ENCODE measurements at regions not wholly inside any gene's neighbourhood (a gene's known extent, or its start where the extent isn't known, plus 50 kb on each side); places are given as distances from the start of the nearest gene placed in this dataset.
"Not testable (repeated sequence)": the region's sequence is repeated elsewhere in the genome, so short reads cannot be mapped to it uniquely, and the experiment has no call there.

- DNase-seq = no peak
Measured at GRCh38 chr10:3570131-3570729, 214.8 kb downstream of the KLF6 start.

GRCh38 chr10:3568983-3569382, 216.0 kb downstream of the KLF6 start:
- no peak for DNase-seq

GRCh38 chr10:3568392-3568791, 216.6 kb downstream of the KLF6 start:
- no peak for DNase-seq

DNA sequence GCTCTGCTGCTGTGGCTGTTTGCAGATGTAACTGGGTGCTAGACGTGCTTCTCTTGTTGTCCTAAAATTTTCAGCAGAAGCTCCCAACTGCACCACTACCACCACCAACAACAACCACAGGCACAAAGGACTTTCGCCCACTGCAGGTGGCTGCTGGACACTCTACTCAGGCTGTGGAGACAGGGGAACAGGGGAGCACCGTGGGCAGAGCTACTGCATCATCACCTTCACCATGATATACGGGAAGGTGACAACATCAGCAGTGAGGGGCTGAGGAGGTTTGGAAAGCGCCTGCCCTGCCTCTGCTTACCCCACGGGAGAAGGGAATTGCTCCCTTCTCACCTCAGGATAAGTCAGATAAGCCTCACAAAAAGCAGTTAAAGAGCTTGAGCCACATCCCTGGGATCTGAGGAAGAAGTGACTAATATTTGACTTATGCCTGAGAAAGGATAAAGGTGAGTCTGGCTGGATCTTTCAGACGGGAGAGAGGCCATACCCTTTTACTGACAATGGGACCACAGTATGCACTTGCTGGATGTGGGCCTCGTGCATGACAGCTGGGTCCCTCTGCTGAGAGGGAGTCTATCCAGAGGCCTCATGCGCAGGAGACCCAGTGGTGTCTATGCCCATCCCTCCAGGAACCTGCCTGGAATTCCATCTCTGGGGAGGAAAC, 217.6 kb downstream of the KLF6 start:
- DNase-seq = no peak

DNA sequence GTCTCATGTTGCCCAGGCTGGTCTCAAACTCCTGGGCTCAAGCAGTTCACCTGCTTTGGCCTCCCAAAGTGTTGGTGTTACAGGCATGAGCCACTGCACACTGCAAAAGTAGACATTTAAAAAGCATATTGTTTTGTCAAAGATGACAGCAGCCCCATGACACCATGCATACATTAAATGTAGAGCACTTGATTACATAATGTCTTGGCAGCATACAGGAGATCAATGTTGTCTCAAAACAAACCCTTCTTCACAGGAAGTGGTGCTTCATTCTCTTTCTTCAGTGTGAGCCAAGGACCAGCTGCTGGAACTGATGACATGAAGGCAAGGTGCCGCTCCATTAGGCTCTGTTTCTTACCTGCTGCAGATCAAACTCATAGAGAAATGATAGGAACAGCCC, 218.4 kb downstream of the KLF6 start:
- no peak for DNase-seq

GRCh38 chr10:3564346-3565002, 220.5 kb downstream of the KLF6 start:
- no peak for DNase-seq

- no peak for DNase-seq
Measured at GRCh38 chr10:3563298-3563697, 221.7 kb downstream of the KLF6 start.

DNA sequence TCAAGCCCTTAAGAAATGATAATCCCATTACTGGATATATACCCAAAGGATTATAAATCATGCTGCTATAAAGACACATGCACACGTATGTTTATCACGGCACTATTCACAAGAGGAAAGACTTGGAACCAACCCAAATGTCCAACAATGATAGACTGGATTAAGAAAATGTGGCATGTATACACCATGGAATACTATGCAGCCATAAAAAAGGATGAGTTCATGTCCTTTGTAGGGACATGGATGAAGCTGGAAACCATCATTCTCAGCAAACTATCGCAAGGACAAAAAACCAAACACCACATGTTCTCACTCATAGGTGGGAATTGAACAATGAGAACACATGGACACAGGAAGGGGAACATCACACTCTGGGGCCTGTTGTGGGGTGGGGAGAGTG, 224.4 kb downstream of the KLF6 start:
- not testable (repeated sequence) for DNase-seq

DNA sequence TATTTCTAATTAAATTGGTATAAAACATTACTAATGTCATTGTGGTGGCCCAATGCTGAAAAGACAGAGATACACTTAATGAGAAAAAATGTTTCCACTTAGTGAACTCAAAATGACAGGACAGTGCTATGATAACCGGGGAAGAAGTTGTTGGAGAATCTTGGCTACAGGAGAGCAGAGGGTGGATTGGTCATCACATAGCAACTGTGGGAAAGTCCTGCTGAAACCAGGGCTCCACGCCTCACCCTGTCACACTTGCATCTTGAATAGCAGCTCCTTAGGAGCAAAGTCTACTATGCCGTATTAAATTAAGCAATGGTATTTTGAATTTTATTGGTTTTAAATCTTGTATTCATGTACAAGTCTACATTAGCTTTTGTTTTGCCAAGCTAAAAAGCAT, 225.5 kb downstream of the KLF6 start:
- no peak for DNase-seq

GRCh38 chr10:3559011-3559410, 226.0 kb downstream of the KLF6 start:
- no peak for DNase-seq

GRCh38 chr10:3556191-3557017, 228.6 kb downstream of the KLF6 start:
- not testable (repeated sequence) for DNase-seq

DNA sequence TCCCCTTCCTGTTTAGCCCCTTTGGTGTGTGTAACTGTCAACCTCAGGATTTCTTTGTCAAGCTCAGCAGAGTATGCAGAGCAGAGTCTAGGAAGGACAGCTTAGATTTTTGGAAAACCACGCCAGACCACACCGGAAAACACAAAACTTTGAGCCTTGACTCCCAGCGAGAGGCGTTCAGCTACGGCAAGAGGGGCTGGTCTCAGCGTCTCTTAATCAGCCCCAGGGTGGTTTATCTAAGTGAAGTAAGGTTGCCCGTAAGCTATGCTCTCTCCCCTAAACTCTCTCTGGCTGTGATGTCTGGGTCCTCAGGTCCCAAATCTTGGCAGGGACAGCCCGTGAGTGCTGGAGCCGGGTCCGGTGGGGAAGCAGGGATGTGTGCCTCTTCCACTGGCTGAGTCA, 230.9 kb downstream of the KLF6 start:
- no peak for DNase-seq

DNA sequence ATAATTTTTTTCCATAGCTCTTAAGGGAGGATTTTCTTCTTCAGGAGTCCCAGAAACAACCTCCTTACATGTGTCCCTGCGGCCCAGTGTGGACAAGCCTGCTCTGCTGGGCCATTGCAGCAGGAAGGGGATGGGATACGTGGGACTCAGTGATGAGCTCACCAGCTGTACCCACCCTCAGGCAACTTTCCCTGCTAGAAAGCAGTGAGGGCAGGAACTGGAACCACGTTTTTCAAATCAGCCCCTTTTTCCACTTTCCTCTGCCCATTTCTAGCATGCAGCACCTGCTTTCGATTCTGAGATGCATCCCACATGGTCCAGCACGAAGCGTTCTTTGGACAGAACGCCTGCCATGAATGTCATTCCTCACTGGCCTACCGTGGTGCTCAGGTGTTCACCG, 232.7 kb downstream of the KLF6 start:
- no peak for DNase-seq

DNA sequence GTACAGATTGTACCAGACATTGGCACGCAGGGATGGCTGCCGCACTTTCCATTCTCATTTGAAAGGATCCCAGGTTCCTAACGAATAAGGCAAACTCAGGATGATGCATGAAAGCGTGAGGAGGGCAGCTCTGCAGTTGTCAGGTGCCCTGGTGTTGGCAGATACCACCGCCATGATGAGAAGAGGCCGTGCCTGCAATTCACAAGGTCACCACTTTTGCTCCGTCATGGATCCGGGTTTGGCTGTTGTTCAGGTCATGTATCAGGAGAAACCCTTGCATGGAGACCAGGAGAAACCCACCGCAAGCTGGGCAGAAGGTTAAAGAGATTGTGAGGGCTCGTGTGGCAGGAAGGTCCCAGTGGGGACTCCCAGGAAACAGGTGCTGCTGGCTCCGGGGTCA, 233.2 kb downstream of the KLF6 start:
- no peak for DNase-seq

- no peak for DNase-seq
Measured at GRCh38 chr10:3549118-3549517, 235.9 kb downstream of the KLF6 start.

GRCh38 chr10:3548702-3549101, 236.3 kb downstream of the KLF6 start:
- no peak for DNase-seq

DNA sequence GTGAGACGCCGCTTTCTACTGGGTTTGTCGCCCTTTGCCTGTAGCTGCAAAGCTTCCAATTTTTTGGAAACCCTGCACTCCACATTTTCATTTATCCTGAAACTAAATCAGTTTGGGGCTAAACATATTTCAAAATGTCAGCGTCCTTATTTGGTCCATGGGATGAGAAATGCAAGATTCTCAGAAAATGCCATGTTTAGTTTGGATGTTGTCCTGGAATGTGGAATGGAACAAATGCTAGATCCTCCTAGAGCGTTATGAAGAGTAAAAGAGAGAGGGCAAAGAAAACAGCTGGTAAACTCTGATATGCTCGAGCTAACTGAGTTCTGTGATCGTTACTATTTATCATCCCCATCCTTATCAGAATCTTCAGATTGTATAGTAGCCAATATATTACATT, 236.9 kb downstream of the KLF6 start:
- DNase-seq = no peak

DNA sequence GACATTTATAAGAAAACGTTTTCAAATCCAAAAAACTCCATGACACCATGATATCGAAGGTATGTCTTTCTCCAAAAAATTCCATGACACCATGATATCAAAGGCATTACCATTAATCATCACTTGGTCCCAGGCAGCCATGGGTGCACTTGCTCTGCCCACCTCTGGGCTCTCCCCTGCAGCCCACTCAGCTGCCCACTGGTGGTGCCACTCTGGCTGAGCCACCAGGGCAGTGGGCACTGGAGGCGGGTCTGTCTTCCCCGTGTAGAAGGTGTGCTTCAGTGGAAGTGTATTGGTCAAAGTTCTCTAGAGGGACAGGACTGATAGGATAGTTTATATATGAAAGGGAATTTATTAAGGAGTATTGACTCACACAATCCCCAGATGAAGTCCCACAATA, 240.4 kb downstream of the KLF6 start:
- no peak for DNase-seq

DNA sequence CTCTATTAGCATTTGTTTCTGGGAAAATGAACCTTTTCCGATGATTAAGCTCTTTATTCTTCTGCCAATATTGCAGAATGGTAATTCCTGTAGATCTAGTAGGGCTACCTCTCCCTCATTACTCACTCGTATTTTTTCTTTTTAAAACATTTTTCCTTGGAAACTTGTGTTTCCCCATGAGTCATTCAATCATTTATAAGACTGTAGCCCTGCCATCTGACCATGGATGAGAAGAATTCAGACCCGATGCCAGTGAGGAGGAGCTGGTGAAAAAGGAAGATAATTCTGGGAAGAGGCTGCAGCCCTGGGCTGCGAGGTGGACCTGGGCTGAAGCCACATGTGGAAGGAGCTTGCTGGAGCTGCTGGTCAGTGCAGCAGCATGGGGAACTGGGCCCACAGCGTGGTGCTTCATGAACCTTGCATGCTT, 242.8 kb downstream of the KLF6 start:
- no peak for DNase-seq

- no peak for DNase-seq
Measured at GRCh38 chr10:3539696-3540383, 245.2 kb downstream of the KLF6 start.

DNA sequence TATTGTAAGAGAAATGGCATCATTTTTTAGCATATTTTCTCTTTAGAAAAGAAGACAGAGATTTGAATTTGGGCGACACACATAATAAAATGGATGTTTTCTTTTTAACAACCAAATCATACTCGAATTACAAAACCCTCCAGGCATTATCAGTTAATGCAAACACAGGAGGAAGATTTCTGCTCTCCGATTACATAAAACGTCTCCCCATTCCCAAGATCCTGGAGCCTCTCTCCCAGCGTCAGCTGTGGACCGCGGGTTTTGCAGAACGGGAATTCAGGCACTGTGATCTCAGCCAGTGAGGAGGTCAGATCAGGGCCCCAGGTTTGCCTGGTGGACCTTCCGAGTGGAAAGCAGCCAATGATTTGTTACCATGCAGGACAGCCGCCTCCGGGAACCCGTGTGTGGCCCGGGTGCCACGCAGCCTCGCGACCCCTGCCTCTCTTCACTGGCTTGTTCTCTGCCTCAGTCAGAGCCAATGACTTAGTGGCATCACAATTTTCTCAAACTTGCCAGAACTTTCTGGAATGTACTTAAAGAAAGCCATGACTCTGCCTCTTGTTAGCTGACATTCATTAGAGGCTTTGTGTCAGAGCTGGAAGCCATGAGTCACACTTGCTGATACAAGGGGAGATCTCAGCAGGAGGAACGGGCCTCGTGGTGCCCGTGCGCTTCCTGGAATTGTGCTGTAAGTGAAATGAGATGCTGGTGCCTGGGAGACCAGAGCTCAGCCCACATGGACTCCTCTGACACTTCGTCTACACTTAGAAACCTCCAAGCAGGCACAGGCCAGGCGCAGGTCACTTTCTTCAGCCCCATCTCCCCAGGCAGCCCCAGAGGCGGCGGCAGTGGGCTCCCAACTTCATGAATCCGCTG, 246.1 kb downstream of the KLF6 start:
- no peak for DNase-seq

- DNase-seq = no peak
Measured at GRCh38 chr10:3538291-3538655, 246.7 kb downstream of the KLF6 start.

All from activated CD8-positive, alpha-beta memory T cell treated with anti-CD3 and anti-CD28 coated beads for 24 hours (primary cell).